GM18511 (cell line): ENCODE measurements at regions not wholly inside any gene's neighbourhood (a gene's known extent, or its start where the extent isn't known, plus 50 kb on each side); places are given as distances from the start of the nearest gene placed in this dataset.
"Not testable (repeated sequence)": the region's sequence is repeated elsewhere in the genome, so short reads cannot be mapped to it uniquely, and the experiment has no call there.

Source experiments
- ATAC-seq: cut with Tn5 transposase; IDR thresholded peaks from one replicate; pipeline ENCODE4 v1.9.1; 2021; ENCODE audit warnings: mild to moderate bottlenecking, moderate library complexity; ENCODE audit not compliant: unreplicated experiment

DNA sequence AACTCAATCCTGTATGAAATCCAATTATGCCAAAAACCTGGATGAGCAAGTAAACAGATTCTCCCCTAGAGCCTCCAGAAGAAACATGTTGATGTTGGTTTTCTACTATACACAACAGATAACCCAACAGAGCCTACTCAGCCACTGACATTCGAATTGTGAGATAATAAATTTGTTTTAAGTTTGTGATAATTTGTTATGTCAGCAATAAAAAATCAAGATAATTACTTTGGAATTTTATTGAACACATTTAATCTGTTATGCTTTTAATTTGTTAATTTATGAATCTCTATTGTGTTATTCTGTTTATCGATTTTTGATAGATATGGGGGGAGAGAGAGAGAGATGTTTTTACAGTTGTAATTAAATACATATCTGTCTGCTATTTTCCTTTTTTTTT is 1016.1 kb upstream of the PCDH7 start:
- ATAC-seq = no peak

DNA sequence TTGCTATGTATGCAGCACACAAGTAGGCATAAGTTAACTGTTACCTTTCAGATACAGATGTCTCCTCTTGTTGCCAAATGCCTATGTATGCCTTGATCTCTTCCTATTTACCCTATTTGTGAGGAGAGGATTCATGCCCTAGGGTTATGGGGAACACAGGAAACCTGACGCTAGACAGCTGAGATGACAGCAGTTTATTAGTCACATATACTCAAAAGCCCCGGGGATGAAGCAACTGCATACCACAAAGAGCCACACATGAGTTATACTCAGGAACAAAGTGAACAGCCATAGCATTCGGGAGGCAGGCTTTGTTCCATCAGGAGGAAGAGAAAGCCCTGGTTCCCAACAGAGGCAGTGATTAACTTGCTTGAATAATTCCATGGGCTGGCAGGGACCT is 1011.7 kb upstream of the PCDH7 start:
- no peak for ATAC-seq

GRCh38 chr4:29710519-29710918 is 1009.6 kb upstream of the PCDH7 start:
- no peak for ATAC-seq

DNA sequence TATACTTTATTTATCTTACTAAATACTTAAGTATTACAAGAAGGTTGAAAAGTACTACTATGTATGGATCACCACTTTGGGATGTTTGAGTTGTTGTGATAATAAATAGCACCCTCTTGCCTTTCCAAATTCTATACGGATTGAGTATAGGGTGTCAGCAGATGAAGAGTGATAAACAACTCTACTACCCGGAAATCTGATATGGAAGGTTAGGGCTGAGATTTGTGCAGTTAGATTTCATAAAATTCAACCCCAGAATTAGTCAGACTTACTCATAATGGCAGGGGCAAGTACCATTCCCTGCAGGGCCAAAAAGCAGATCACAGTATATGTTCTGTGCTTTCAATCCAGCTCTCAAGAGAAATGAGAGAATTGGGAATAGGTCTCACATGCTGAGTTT is 1008.9 kb upstream of the PCDH7 start:
- no peak for ATAC-seq

GRCh38 chr4:29717287-29718057 is 1002.7 kb upstream of the PCDH7 start:
- ATAC-seq = no peak

GRCh38 chr4:29718136-29718535 is 1002.0 kb upstream of the PCDH7 start:
- ATAC-seq = no peak

DNA sequence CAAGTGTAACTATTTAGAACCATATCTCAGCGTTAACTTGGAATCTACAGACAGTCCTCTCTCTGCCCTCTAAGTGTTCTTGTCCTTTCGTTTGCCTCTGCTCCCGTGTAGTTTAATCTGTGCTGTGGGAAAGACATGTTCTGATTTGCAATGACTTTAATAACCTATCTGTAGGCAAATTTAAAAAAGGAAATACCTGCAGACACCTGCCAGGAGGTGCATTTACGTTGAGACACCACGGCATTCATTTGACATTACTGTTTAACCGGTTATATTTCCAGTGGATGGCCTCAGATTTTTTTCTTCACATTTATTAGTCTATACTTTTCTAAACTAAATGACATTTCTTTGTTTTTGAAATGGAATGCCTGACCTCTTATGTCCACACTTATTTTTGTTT is 997.9 kb upstream of the PCDH7 start:
- ATAC-seq = no peak

- ATAC-seq = no peak
Measured at GRCh38 chr4:29726938-29727337, 993.2 kb upstream of the PCDH7 start.

DNA sequence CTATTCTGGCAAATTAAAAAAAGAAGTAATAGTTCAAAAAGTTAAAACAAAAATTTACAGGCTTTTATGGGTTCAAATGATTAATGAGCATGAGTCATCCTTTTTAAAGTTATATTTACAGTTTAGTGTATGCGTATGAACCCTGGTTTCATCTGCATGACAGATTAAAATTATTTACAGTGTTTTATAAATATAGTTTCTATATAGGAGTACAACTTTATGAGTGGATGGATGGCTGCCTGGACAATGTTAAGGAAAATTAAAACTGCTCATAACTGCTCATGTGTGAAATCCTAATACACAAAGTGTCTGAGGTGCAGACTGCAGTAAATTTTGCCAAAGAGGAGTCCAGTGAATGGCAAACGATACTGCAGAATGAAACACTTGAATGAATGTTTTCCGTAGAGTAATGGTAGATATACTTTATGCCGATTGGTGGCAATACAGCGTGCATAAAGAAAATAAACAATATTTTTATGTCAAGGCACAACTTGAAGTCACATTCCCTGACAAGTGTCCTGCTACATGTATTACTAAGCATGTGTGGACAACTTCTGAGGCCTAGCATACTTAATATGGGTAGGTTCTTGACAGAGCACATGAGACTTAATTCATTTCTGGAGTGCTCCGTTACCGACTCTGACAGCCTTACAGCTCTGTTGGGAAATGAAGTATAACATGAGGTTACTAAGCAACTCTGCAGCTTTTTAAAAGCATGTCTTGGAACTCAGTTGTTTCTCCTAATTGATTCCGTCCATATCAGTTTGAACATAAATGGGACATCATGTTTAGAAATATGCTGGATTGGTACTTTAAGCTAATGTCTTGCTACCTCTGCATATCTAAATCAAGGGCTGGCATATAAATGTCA is 985.6 kb upstream of the PCDH7 start:
- ATAC-seq = no peak

DNA sequence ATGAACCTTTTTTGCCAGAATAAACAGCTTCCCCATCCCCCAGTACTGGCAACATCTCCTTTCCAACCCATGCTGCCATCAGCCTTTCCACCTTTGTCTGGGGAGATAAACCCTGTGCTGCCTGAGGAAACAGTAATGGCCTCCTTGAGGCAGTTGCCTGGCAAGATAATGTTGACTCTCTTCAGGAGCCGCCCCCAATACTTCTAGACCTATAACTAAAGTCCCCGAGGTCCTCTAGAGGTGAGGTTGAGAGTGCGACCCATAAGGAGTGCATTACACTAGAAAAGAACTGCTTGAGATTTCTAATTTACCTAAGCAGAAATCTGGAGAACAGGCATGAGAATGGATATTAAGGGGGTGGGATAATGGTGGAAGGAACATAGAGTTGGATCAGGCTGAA is 963.2 kb upstream of the PCDH7 start:
- ATAC-seq = no peak

- no peak for ATAC-seq
Measured at GRCh38 chr4:29762151-29762550, 958.0 kb upstream of the PCDH7 start.

DNA sequence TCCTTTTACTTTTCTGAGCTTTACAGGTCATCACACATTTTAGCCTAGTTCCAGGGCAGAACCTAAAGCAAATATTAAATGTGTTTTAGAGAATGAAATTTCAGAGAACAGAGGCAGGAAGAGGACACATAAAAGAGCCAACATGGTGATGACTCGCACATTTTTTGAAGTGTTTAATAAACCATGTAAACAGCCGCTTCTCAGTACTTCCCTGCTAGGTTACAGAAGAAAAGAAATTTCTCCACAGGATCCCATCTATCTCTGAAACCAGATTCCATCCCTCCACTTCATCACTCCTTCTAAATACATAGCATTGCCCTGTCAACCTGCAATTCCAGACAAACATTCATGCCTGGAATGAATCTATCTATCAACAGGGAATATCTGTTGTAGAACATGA is 949.5 kb upstream of the PCDH7 start:
- ATAC-seq = no peak

- ATAC-seq = not testable (repeated sequence)
Measured at GRCh38 chr4:29788123-29788522, 932.0 kb upstream of the PCDH7 start.

- ATAC-seq = no peak
Measured at GRCh38 chr4:29805245-29805644, 914.9 kb upstream of the PCDH7 start.

- no peak for ATAC-seq
Measured at GRCh38 chr4:29805916-29806480, 914.2 kb upstream of the PCDH7 start.

GRCh38 chr4:29817961-29818360 is 902.2 kb upstream of the PCDH7 start:
- no peak for ATAC-seq

GRCh38 chr4:29829067-29829466 is 891.1 kb upstream of the PCDH7 start:
- ATAC-seq = no peak

DNA sequence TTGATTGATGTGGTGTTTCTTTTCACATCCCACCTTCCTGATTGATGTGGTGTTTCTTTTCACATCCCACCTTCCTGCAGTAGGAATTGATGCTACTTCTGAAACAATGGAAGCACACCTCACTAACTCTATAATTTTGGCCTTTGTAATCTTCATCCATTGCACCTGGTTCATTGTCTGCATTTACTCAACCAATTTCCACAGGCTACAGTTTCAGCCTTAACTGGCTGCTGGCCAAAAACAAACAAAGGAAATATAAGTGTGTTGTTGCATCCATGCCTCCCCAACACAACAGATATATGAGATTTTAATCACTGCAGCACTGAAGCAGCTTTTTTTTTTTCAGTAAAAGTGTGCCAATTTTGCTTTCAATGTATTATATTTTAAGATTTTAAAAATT is 867.6 kb upstream of the PCDH7 start:
- ATAC-seq = no peak

- ATAC-seq = no peak
Measured at GRCh38 chr4:29853833-29854232, 866.3 kb upstream of the PCDH7 start.

DNA sequence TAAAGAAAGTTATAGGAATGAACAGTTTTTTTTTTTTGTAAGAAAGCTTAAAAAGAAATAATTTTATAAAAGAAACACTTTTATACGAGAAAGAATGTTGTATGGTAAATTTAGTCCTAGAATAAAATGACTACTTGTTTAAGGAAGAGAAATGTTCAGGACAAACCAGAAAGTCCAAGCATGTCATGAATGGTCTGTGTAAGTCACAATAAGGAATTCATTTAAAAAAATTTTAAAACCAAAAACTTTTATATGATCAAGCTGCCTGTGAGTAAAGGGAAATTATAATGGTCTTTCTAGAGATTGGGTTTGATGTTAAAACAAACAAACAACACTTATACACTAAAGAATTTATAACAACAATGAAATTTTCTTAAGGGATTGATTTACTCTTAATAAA is 858.9 kb upstream of the PCDH7 start:
- no peak for ATAC-seq

DNA sequence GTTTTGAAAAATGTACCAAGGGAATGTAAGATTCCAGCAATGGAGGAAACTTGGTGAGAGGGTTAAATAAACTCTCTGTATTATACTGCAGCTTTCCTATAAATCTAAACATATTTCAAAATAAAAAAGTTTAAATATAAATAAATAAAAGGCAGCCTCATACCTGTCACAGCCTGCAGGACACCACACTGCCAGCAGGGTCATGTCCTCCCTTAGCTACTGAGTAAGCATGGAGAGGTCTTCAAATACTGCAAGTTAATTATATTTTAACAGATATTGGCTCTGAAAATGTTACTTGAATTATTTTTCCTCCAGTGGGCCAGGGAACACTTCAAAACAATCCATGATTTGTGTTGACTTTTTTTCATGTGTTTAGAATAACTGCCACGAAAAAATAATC is 852.8 kb upstream of the PCDH7 start:
- no peak for ATAC-seq

DNA sequence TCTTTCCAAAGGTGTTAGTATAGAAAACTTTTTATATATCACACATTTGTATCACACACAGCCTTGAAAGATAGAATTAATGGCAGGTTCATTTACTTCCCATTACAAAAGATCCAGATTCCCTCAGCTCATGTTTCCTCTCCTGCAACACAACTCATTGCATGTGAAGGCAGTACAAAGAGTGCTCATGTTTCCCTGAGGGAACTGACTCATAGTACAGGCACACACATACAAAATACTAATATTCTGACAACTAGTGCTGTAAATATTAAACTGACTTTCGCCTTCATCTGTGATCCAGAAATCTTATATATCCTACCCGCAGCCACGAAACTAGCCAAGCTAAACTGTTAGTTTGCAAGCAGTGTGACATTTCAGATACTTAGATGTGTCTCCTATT is 819.8 kb upstream of the PCDH7 start:
- ATAC-seq = no peak
